PC-3 (cell line): ENCODE measurements at regions not wholly inside any gene's neighbourhood (a gene's known extent, or its start where the extent isn't known, plus 50 kb on each side); places are given as distances from the start of the nearest gene placed in this dataset.

Experiments used
- ATAC-seq: fragments of 200-7000 bp; cut with Tn5 transposase; 2 replicates; pipeline ENCODE4 v1.9.1; 2020; ENCODE audit warnings: mild to moderate bottlenecking, moderate library complexity
- BruUV-seq: library from RNA; stranded (reverse); fragments of 400-500 nt; replicated peaks from 2 replicates; lab custom pipeline; 2021; lab: Mats Ljungman, UMichigan
- CTCF ChIA-PET: fragments of 300-600 bp; sonication (Branson Sonifier 250); formaldehyde crosslinking; loops from one replicate; lab custom pipeline; 2022; ENCODE audit warnings: antibody characterized with exemption; lab: Charles Lee
- POLR2A ChIA-PET: fragments of 300-600 bp; sonication (Branson Sonifier 250); formaldehyde crosslinking; loops from one replicate; lab custom pipeline; 2022; ENCODE audit warnings: antibody characterized with exemption; ENCODE audit not compliant: unreplicated experiment; lab: Charles Lee
- DNase-seq: peaks from one replicate; pipeline ENCODE4 v3.0.0-alpha.2; 2015
- H2AFZ ChIP-seq: fragments of 300-600 bp; sonication (generic); 2 replicates; pipeline ENCODE4 v1.6.0; 2016; ENCODE audit warnings: antibody characterized with exemption, low read length
- H3F3A ChIP-seq: fragments of 300-600 bp; sonication (generic); one replicate; pipeline ENCODE4 v1.6.0; 2017; ENCODE audit warnings: antibody characterized with exemption, low read length, control low read depth, mild to moderate bottlenecking; ENCODE audit not compliant: unreplicated experiment
- H3K27ac ChIP-seq: fragments of 300-600 bp; sonication (generic); 2 replicates; pipeline ENCODE4 v1.5.1; 2016; ENCODE audit warnings: mild to moderate bottlenecking, low read length
- H3K27me3 ChIP-seq: fragments of 300-600 bp; sonication (generic); 2 replicates; pipeline ENCODE4 v1.6.1; 2016; ENCODE audit warnings: low read length, mixed read lengths
- H3K36me3 ChIP-seq: fragments of 300-600 bp; sonication (generic); 2 replicates; pipeline ENCODE4 v1.6.1; 2016; ENCODE audit warnings: low read depth, mixed run types, low read length, mixed read lengths
- H3K4me1 ChIP-seq: fragments of 300-600 bp; sonication (generic); 2 replicates; pipeline ENCODE4 v1.5.1; 2016; ENCODE audit warnings: low read length; ENCODE audit not compliant: insufficient read depth
- H3K4me2 ChIP-seq: fragments of 300-600 bp; sonication (generic); 2 replicates; pipeline ENCODE4 v1.6.0; 2016; ENCODE audit warnings: low read length
- H3K4me3 ChIP-seq: fragments of 300-600 bp; sonication (generic); 2 replicates; pipeline ENCODE4 v1.5.1; 2016; ENCODE audit warnings: mild to moderate bottlenecking, low read length, mixed read lengths
- H3K79me2 ChIP-seq: fragments of 300-600 bp; sonication (generic); 2 replicates; pipeline ENCODE4 v1.6.1; 2017; ENCODE audit warnings: low read length, mixed read lengths
- H3K9ac ChIP-seq: fragments of 300-600 bp; sonication (generic); 2 replicates; pipeline ENCODE4 v1.6.0; 2016; ENCODE audit warnings: mild to moderate bottlenecking, low read length
- H3K9me2 ChIP-seq: fragments of 300-600 bp; sonication (generic); replicated peaks from 2 replicates; pipeline ENCODE4 v1.6.1; 2016; ENCODE audit warnings: mixed run types, low read length, mixed read lengths
- H3K9me3 ChIP-seq: fragments of 300-600 bp; sonication (generic); 2 replicates; pipeline ENCODE4 v1.6.1; 2016; ENCODE audit warnings: low read length, mixed read lengths
- H4K20me1 ChIP-seq: fragments of 300-600 bp; sonication (generic); 2 replicates; pipeline ENCODE4 v1.6.1; 2016; ENCODE audit warnings: low read length, mixed read lengths
- CTCF ChIP-seq: fragments of 300-600 bp; sonication (generic); conservative IDR thresholded peaks from 2 replicates; pipeline ENCODE4 v1.5.1; 2017; ENCODE audit warnings: antibody characterized with exemption, low read depth, mild to moderate bottlenecking, low read length
- EZH2 ChIP-seq: fragments of 300-600 bp; sonication (generic); IDR thresholded peaks from one replicate; pipeline ENCODE4 v1.6.1; 2017; ENCODE audit warnings: antibody characterized with exemption, mild to moderate bottlenecking, low read length; ENCODE audit not compliant: unreplicated experiment
- EZH2phosphoT487 ChIP-seq: fragments of 300-600 bp; sonication (generic); IDR thresholded peaks from 2 replicates; pipeline ENCODE4 v1.6.1; 2018; ENCODE audit warnings: mild to moderate bottlenecking, antibody characterized with exemption, low read length, borderline replicate concordance
- intact Hi-C: fragments of 100-400 bp; cut with micrococcal nuclease; formaldehyde crosslinking; loops from 2 replicates; pipeline ENCODE4 v1.9.0; 2023

GRCh38 chr2:160943414-160943813 lies 216.8 kb upstream of the TANK start:
- ATAC-seq, result no peak
- no peaks in the 10 kb centered on the region for H3K9me2 ChIP-seq
- no TSS peak for BruUV-seq
- H3K79me2 ChIP-seq, result no peaks in the 10 kb centered on the region
- H3K36me3 ChIP-seq, result no peaks in the 10 kb centered on the region
- peaks cover 4% of the 10 kb centered on the region; the same call in 1 of the 2 replicates for H3K4me1 ChIP-seq
- H3F3A ChIP-seq, result no peaks in the 10 kb centered on the region
- ChIA-PET POLR2A (no interaction called here), CTCF (no interaction called here)
- intact Hi-C loops, result no loop called here
- H3K4me2 ChIP-seq, result no peak overlapping the region
- H3K27me3 ChIP-seq, result no peaks in the 10 kb centered on the region
- no peaks in the 10 kb centered on the region for H4K20me1 ChIP-seq
- H3K27ac ChIP-seq, result no peak overlapping the region
- no peaks in the 10 kb centered on the region for H3K9me3 ChIP-seq
- H3K9ac ChIP-seq, result no peak overlapping the region
- DNase-seq, result no peak
- H3K4me3 ChIP-seq, result no peak overlapping the region
- TF ChIP-seq EZH2, result no peak
- no peak for TF ChIP-seq EZH2phosphoT487
- no peak for TF ChIP-seq CTCF
- H2AFZ ChIP-seq, result no peak overlapping the region

GRCh38 chr2:160952464-160953254 lies 207.6 kb upstream of the TANK start:
- no peak overlapping the region for H3K27ac ChIP-seq

More at GRCh38 chr2:160952464-160953254, 207.6 kb upstream of the TANK start:
- Histone ChIP-seq H3K4me3 (no peak overlapping the region), H3K36me3 (no peaks in the 10 kb centered on the region), H3K9me3 (no peaks in the 10 kb centered on the region), H3K4me2 (no peak overlapping the region), H3K4me1 (peaks cover 6% of the 10 kb centered on the region; the same call in 1 of the 2 replicates), H3K79me2 (no peaks in the 10 kb centered on the region), H2AFZ (no peak overlapping the region), H3K9me2 (no peaks in the 10 kb centered on the region), H3F3A (no peaks in the 10 kb centered on the region), H4K20me1 (no peaks in the 10 kb centered on the region), H3K27me3 (no peaks in the 10 kb centered on the region), H3K9ac (no peak overlapping the region)
- TF ChIP-seq EZH2phosphoT487 (no peak), EZH2 (no peak), CTCF (no peak)
- ChIA-PET POLR2A (no interaction called here), CTCF (no interaction called here)
- no TSS peak for BruUV-seq
- intact Hi-C loops, result no loop called here
- DNase-seq (no peak), ATAC-seq (no peak)
